Activated CD8-positive, alpha-beta memory T cell treated with anti-CD3 and anti-CD28 coated beads, Interleukin-2, amount 50 U/mL, for 4 hours (primary cell): ENCODE measurements at regions not wholly inside any gene's neighbourhood (a gene's known extent, or its start where the extent isn't known, plus 50 kb on each side); places are given as distances from the start of the nearest gene placed in this dataset.
"Not testable (repeated sequence)": the region's sequence is repeated elsewhere in the genome, so short reads cannot be mapped to it uniquely, and the experiment has no call there.

ENCODE experiments used
- DNase-seq: peaks from one replicate; pipeline ENCODE4 v3.0.0-alpha.2; 2020

DNA sequence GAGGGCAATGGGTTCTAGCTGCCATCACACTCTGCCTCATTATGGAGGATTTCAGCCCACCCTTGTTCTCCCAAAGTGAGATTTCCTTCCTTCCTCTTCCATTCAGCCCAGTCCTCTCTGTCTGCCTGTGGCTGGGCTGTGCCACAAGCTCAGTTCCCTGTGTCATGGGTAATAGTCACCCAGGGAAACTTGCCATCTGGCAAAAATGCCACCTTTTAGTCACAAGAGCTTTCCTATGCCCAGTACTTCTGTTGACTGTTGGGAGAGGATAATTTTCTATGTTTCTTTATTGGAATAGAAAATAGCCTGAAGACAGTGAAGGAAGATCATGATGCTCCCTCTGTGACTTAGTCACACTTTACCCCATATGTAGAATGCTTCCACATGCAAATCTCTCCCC is 71.4 kb downstream of the TLR4 start:
- no peak for DNase-seq

DNA sequence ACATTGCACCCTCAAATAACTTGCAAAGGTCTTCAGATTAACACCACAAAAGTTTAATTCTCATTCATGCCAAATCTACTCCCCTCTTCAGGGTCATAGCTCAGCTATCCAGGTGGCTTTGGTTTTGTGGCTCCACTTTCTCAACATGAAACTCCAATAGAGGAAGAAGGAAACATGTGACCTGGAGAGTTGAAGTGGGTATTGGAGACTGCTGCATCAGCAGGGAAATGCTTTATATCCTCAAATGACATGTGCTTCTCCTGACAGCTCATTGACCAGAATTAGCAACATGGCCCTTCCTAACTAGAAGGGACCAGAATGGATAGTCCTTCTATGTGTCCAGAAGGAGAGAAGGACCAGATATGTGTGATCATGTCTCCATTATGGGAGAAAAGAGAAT is 73.6 kb downstream of the TLR4 start:
- DNase-seq, result no peak

- no peak for DNase-seq
These were observed 75.6 kb downstream of the TLR4 start for GRCh38 chr9:117779760-117780159.

GRCh38 chr9:117782931-117783788 is 79.0 kb downstream of the TLR4 start:
- DNase-seq, result peak; percentile 56

DNA sequence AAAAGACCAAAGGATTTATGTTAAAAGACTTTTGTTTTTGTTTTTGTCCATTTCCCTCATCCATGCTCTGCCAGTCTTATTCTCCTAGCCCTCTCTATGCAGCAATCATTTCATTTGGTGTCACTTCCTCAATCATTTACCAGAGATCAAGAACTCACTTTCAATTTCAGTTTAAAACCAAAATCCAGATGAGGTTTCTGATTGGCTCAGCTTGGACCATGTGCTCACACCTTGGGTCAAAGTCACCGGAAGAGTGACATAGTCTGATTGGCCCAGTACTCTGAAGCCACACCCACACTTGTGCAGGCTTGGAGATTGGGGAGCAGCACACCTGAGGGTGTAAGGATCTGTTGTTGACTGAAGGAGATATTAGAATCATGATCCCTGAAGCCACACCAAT is 79.6 kb downstream of the TLR4 start:
- no peak for DNase-seq

DNA sequence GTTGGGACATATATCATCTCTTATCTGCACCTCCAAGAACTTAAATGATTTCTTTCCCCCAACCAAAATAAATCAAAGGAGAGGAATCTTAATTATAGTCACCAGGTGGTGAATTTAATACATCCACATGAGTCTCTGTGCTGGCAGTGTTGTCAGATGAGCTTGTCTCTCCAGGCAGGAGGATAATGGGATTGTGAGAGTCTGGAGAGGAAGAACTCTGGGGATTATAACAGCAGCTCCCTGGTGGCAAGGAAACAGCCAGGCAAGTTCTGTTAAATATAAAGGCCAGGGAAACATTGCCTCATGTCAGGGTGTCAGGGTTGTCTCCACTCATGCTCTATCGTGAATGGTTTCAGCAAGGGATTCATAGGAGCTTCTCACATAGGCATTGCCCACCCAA is 80.8 kb downstream of the TLR4 start:
- DNase-seq, result no peak

DNA sequence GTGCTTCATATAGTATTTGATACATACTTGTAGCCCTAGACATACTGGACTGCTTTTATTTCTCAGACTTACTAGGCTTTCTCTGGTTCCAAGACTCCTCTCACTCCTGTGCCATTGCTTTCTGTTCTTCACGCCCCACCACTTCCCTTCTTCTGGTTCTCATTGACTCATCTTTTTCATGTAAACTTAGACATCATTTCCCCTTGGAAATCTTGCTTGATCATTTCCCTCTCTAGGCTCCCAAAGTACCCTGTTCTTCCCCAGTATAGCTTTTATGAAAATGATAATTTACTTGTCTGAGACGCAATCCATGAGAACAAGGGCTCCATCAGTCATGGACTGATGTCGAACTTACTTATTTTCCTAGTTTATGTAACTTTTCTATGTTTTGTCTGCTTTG is 83.5 kb downstream of the TLR4 start:
- DNase-seq, result no peak

DNA sequence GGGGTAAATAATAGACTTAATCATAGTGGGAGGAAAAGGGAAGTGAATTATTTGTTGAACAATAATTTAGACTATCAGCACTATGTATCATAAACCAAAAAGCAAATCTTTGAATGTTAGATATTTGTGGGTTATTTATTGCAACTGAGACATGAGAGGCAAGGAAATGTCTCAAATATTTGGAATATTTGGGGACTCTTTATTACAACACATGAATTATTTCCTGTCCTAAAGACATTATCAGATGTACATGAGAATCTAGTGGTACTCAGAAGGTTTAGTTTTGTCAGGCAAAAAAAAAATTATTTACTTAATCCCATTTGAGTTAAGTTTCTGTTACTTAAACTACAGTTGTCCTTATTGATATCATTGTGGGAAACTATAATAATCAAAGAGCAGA is 91.1 kb downstream of the TLR4 start:
- DNase-seq, result no peak

- no peak for DNase-seq
These were observed 92.5 kb downstream of the TLR4 start for GRCh38 chr9:117796681-117797080.

DNA sequence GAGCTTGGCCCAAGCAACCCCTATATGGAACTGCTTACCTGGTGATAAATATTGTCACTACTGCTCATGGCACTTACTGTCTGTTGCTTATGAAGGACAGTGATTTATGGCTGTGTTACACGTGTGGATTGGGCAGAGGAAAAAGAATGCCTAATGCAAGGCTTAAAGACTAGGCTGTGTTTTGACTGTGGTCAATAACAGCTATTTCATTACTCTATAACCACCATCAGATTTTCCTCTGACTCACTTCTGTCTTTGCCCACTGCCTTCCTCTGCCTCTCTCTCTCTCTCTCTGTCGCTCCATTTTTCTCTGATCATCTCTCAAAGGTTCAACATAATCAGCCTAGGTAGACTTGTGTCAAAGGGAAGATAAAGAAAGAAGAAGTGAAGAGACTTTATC is 96.2 kb downstream of the TLR4 start:
- DNase-seq, result no peak

- no peak for DNase-seq
These were observed 105.5 kb downstream of the TLR4 start for GRCh38 chr9:117809751-117810150.

- no peak for DNase-seq
These were observed 111.1 kb downstream of the TLR4 start for GRCh38 chr9:117815315-117815714.

GRCh38 chr9:117815948-117816347 is 111.7 kb downstream of the TLR4 start:
- no peak for DNase-seq

DNA sequence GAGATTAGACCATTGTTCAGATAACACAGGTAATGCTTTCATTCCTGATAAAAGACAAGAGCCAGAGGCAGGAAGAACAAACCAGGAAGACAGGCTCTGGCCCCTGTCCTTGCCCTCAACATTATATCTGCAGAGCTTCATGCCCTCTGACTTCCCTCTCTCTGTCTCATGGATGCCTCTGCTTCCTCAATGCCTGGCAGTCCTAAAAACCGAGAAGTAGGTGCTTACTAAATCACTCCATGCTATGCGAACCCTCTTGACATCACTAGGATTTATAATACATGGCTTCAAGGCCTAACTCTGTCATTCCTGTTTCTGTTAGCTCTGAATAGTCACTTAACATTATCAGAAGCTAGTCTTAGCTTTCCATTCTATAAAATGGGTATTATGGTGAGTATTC is 117.8 kb downstream of the TLR4 start:
- DNase-seq, result no peak

DNA sequence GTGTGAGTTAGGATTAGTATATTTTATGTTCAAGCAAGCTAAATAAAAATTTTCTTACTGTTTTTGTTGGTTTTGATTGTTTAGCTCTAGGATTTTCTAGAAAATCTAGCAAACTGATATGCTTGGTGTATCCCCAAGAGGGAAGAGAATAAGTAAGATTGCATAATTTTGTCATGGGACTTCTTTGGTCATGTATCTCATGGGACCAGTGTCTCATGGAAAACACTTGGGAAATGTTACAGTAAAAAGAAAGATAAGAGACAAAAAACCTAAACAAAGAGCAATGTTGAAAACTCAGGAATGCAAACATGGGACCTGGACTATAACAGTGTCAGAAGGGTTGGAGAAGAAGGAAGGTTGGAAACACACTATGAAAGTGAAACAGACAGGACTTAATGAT is 119.4 kb downstream of the TLR4 start:
- no peak for DNase-seq

- DNase-seq, result peak; percentile 21
These were observed 121.6 kb downstream of the TLR4 start for GRCh38 chr9:117825609-117826347.

DNA sequence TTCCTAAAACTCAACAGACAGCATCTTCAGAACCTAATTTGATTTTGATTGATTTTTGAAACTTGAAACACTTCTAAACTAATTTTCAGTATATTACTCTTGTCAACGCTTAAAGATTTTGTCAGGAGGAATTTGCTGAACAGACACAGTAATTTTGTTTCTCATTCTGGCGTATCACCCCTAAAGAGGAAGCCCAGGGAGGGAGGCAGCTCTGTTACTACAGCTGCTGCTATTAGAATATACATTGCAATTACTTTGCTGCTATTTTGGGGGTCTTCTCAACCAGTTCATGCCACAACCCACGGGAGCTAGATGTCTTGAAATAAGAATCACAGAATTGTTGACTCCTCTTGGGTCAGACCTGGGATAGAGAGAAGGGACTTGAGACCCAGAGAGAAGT is 122.6 kb downstream of the TLR4 start:
- no peak for DNase-seq

GRCh38 chr9:117827456-117827855 is 123.3 kb downstream of the TLR4 start:
- DNase-seq, result no peak

DNA sequence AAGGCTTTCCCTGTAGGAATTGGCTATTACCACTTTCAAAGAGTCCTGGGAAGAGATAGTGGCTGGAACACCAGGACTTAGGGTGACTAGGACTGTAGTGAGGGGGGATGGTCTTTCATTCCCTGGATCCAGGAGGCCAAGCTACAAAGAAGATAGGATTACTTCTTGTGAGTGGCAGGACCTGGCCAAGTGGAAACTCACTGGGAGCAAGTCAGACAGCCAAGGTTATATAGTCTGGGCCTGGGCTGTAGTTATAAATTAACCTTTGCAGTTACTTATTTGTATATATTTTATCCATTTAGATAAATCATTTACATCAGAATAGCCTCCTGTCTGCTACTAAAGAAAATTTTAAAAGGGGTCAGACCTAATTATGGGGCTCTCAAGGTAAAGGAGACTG is 124.3 kb downstream of the TLR4 start:
- no peak for DNase-seq

DNA sequence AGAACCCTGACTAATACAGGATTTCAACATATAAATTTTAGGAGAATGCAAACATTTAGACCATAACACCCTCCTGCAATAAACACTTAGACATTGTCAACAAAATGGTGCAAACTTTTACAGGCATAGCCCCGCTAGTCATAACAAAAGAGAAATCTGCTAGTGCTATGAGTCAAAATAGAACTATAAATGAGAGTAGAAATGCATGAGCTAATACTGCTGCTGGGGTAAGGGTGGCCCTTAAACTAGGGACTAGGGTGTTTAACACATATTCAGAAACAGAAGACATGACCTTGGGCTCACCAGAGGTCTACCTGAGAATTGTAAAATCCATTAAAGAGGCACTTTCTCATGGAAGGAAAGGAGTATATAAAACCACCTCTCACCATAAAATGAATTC is 131.6 kb downstream of the TLR4 start:
- no peak for DNase-seq

GRCh38 chr9:117839862-117840261 is 135.7 kb downstream of the TLR4 start:
- DNase-seq, result no peak

DNA sequence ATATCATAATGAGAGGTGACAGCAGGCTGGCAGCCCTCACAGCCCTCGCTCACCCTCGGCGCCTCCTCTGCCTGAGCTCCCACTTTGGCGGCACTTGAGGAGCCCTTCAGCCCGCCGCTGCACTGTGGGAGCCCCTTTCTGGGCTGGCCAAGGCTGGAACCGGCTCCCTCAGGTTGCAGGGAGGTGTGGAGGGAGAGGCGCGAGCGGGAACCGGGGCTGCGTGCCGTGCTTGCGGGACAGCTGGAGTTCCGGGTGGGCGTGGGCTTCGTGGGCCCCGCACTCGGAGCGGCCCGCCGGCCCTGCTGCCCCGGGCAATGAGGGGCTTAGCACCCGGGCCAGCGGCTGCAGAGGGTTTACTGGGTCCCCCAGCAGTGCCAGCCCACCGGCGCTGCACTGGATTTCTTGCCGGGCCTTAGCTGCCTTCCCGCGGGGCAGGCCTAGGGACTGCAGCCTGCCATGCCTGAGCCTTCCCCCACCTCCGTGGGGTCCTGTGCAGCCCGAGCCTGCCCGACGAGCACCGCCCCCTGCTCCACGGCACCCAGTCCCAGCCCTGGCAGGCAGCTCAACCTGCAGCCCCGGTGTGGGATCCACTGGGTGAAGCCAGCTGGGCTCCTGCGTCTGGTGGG is 147.7 kb downstream of the TLR4 start:
- not testable (repeated sequence) for DNase-seq

DNA sequence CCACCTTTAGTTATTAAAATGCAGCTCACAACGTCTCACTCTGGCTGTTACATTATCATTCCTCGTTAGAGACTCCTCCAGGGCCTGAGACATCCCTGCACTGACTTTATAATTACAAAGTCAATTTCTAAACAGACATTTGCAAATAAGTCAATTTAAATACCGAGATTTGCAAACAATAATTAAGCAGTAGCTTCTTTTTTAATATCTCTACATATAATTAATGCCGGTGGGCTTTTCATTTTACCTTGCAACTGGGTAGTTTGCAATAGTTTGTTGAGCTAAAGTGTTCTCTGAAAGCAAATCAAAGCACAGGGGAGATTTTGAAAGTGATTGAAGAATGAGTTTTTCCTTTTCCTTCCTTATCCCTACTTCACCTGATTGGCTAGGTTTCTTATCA is 154.4 kb downstream of the TLR4 start:
- DNase-seq, result no peak

GRCh38 chr9:117860849-117861248 is 156.6 kb downstream of the TLR4 start:
- DNase-seq, result no peak
